NCI-H1048 (cell line): ENCODE measurements at regions not wholly inside any gene's neighbourhood (a gene's known extent, or its start where the extent isn't known, plus 50 kb on each side); places are given as distances from the start of the nearest gene placed in this dataset.

Experiments used
- DNase-seq: peaks from one replicate; lab custom pipeline; 2025; lab: John Stamatoyannopoulos, UW

DNA sequence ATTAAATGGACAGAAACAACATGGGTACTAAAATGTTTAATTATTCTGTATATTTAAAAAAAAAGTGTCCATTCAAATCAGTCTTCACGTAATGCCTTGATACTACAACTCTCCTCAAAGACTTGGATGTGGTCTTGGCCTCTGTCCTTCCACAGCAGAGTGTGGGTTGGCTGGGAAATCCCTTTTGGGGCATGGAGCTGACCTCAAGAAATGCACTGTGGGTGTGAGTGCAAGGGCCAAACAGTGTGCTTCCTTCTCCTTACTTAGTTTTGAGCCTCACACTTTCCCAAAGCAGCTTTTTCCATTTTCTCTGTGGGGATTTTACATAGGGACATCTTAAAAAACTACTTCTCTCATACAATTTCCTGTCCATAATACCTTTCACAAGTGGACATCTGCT, 607.4 kb downstream of the EFNB2 start:
- no peak for DNase-seq

DNA sequence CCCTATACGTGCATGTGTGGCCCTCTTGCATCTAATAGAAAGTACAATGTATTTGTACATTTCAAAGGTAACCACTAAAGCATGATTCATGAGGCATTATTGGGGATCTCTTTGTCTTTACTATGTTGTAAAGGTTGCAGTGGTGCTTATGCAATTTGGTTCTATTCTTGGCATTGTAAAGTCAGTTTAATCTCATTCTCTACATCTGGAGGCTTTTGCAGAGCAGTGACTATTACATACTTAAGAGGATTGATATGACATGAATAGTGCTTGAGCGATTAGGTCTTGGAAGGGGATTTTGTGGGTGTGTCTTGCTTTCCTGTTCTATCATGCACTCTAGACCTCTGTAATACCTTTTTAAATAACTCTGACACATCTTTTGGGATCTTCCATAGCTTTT, 610.0 kb downstream of the EFNB2 start:
- no peak for DNase-seq

DNA sequence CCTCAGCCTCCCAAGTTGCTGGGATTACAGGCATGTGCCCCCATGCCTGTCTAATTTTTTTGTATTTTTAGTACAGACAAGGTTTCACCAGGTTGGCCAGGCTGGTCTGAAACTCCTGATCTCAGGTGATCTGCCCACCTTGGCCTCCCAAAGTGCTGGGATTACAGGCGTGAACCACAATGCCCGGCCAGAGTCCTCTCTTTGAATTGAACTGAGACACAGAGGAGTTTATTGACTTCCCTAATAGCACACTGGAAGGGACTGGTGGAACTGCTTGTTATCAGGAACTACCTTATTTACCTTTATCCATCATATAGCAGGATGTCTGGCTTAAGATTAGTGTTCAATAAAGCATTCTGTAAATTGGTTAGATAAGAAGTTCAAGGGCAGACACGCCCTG, 613.8 kb downstream of the EFNB2 start:
- no peak for DNase-seq

DNA sequence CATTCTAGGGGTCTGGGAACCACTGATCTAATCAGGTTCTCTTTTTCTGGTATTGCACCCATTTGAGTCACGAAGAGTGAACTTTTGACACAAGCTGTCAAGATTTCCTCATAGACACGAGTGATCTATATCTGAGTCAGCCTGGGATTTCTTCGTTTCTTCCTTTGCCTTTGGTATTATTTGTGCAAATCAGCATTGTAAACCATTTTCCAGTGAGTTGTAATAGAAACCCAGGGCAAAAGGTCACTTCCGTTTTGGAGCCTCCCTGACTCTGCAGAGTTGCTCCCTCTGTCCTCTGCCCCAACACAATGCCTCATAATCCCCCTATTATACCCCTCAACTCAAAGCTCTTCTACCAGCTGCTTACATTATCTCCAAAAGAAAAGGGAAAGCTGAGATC, 615.1 kb downstream of the EFNB2 start:
- DNase-seq = no peak

DNA sequence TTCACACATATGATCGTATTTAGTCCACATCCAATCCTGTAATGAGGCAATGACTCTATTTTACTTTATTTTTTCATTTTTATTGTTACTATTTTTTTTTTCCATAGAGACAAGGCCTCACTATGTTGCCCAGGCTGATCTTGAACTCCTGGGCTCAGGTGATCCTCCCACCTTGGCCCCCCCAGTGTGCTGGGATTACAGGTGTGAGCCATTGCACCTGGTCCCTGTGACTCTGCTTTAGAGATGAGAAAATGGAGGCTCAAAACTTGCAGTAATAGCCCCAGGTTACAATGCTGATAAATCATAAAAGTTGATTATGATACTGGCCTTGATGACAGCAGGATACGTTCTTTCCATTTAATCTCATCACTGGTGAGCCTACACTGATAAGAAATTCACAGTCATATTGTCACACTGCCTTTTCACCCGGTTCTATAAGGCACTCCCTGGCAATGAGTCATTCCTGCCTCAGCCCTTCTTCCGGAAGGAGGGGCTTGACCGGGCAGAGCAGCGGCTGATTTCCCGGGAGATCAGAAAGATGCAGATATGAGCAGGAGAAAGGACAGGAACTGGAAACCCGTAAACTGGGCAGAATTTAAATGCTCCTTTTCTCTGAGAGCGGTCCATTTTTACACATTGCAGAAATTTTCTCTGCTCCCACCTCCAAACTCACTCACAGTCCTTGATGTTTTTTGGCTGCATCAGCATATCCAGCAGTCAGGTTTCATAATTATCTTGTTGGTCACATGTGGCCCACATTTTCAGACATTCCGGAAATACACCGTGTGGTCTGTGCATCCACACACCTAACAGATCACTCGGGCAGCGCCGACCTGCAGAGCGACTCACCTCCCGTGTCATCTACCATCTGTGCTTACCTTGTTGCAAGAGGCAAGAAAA, 616.4 kb downstream of the EFNB2 start:
- no peak for DNase-seq

DNA sequence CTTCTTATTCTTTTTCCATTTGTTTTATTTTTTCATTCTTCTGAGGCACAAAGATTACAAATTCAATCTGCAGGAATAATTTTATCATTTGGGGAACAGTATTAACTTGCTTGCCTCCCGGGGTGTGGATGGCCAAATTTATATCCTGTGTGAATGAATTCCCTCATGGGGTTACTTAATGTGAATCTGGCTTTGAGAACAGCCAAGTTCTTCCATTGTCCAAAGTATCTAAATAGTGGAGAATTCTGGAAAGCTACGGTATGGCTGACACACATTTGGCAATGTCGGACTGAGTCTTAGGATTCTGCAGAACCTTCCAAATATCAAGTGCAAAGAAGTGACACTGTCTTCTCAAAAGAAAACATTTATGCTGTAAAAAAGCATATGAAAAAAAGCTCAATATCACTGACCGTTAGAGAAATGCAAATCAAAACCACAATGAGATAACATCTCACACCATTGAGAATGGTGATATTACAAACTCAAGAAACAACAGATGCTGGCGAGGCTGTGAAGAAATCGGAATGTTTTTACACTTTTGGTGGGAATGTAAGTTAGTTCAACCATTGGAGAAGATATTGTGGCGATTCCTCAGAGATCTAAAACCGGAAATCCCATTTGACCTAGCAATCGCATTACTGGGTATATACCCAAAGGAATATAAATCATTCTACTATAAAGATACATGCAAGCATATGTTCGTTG, 620.2 kb downstream of the EFNB2 start:
- DNase-seq = no peak

DNA sequence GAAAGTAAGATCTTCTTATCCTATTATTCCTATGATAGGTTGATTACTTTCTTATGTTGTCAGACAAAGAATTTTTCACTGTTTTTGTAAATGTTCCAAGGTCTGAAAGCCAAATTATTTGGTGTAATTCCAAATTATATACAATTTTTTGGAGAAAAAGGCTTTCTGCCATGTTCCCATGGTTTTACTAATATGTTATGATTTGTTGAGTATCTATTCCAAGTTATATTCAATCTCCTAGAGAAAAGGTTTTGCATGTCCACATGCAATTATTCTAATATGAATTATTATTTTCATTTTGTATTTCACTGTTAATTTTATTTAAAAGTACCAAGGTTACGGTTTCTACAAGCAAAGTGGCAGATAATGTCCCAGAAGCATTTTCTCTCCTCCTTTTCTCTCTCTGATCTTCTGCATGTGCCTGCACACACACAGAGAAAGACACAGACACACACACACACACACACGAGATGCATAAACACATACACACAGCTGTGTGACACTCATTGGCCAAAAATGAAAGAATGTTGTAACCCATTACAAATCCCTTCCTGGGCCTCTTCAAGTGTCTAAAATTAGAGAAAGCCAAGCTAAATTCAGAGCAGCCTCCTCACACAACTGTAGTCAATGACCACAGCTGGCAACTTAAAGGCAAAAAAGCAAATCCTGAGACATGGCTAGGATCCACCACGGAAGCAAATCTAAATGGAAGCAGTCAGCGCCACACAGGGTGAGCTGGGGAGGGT, 621.0 kb downstream of the EFNB2 start:
- DNase-seq = no peak

DNA sequence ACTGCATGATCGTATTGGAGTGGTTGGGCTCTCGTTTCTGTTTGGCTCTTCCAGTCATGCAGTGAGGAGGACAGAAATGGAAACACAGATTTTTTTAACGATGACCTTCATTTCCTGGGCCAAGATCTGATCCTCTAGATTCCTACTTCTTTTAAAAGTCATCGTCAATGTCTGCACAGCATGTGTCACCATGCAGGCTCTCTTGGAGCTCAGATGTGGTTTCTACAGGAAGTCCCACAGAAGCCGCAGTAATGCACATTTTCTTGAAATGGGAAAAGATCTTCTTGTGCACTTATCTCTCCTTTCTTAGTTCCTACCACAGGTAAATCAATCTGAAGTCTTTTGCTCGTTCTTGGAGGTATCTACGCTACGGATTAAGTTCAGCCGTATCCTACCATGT, 626.9 kb downstream of the EFNB2 start:
- DNase-seq = no peak

DNA sequence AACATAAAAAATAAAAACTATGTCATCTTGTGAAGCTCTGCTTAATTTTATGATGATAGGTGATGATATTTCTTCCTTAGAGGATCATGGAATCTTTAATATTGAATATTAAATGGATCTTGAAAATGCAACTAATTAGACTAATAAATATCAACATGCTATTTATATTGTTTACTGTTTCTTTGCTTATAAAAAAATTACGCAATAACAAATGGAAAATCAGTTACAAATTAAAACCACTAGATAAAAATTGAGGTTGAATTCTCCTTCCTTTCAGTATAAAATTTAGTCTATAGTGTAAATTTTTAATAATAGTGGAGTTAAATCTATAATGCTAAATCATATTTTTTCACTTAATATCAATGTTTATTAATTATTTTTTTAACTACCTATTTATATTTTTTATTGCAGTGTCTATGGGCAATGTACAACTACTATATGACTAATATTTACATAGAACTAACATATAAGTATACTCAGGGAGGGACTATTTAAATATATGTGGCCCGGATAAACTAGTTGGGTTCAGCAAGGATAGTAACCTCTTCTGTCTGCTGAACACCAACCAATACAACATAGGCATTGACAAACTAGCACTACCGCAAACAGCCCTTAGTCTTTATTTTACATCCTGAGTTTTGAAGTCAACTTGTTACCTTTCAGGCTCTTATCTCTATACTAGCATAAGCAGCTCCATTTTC, 628.0 kb downstream of the EFNB2 start:
- no peak for DNase-seq

DNA sequence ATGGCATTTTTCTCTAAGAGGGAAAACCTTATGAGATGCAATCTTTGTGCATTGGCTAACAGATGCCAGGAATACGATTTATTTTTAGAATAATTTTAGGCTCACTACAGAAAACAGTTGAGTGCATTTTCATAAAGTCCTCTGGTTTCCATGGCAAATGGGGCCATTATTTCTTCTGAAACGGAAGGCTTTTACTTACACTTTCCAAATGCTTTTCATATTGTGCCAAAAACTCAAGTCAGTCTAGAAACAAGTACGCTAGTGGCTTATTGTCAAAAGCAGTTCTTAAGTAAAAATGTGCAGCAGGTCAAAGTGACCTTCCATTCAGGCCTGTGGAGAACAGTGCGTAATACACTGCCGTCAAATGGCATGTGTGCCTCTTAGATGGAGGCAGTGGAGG, 628.7 kb downstream of the EFNB2 start:
- DNase-seq = no peak

DNA sequence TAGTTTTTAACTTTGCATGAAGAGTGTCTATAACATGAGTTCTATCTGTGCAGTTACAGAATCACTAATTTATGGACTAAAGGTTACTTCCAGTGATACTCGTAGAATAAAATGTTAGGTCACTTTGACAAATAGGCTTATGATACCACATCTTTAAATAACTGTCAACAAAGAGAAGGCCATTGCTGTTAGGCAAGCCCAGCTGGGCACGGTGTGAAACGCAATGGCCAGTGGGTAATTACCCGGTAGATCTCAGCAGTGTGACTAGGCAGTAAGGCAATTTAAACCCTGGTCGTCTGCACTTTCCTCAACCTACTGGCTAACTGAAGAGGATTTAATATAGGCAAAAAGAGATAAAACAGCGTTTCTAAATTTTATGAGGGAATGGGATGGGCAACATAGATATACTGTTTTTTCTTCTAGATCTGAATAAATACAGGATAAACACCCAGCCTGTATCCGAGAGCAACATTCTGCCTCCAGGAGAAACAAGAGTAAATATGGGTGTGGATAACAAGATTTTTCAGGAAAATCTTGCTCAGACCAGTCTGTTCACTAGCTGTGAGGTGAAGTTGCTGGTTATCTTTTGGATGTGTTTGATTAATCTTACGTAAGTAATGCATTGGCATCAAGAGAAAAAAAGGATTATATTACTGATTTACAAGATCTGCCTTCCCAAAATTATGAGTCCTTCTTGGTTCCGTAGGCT, 631.3 kb downstream of the EFNB2 start:
- DNase-seq = no peak

DNA sequence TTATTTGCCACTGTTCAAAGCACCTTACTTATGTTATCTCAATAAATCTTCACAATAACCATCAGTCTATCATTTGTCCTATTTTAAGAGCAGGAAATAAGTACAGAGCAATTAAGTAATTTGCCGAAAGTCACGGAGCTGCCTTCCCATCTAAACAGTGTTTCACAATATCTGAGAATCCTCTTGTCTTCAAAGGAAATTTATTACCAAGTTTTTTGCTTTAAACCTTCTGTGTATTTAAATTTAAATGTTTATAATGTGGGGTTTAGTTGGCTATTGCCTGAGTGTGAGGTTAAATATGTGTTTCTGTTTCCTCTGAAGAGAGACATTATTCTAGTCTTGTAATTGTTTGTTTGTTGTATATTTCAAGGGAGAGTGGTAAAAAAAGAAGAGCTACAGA, 633.1 kb downstream of the EFNB2 start:
- DNase-seq = no peak

DNA sequence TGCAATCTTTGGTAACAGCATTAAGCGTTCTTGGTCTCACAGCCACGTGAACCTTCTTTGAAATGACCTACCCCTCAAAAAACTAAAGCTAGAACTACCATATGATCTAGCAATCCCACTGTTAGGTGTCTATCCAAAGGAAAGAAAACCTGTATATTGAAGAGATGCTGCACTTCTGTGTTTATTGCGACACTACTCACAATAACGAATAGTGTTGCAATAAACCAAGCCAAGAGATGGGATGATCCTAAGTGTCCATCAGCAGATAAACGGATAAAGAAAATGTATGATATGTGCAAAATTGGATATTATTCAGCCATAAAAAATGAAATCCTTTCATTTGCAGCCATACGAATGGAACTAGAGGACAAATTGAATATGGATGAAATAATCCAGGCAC, 637.9 kb downstream of the EFNB2 start:
- no peak for DNase-seq

DNA sequence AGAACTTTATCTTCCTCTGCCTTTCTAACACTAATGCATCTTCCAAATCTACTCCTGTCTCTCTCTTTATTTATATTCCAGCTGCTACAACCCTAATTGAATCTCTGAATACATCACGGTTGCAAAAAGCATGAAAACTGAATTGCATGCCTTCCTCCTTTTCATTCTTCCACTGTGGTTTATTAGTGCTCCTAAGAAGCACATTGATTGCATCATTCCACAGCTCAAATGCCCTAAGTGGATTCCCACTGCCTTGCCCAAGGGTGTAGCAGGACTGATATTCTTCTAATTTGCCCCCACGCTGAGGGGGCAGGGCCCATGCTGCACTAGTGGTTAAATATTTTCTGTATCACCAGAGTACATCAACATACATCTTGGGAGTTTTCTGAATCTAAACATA, 640.8 kb downstream of the EFNB2 start:
- no peak for DNase-seq

DNA sequence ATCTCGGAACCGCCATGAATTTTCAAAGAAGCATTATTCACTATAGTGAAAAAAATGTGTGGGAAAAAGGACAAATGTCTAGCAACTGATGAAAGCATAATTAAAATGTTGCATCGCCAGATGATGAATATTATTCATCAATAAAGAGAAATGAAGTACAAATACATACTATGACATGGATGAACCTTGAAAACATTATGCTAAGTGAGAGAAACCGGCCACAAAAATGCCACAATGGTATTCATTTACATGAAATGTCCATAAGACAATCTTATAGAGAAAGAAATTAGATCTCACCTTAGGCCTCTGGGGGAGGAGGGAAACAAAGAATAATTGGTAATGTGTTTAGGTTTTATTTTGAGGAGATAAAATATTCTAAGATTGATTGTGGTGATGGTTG, 645.0 kb downstream of the EFNB2 start:
- no peak for DNase-seq

DNA sequence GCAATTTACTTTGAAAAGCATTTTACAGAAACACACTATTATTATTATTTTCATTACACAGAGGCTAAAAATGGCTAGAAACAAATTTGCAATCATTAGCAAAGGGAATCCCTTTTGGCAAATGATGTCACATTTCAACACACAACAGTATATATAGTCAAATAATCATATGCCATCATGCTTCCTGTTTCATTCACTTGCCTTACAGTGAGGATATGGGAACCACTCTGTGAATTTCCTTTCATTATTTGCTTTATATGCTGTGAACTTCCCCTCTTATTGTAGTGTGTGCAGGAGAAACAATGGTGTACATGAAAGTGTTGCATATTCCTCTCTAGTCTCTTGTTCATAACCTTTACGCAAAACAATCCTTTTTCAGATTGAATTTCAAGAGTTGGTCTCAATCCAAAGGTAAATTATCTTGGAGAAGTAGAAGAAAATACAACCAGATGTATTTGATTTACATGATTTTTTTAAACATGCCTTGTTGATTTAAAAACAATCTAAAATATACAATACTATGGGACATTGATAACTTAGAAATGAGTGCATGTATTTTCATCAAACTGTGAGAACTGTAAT, 657.3 kb downstream of the EFNB2 start:
- no peak for DNase-seq

DNA sequence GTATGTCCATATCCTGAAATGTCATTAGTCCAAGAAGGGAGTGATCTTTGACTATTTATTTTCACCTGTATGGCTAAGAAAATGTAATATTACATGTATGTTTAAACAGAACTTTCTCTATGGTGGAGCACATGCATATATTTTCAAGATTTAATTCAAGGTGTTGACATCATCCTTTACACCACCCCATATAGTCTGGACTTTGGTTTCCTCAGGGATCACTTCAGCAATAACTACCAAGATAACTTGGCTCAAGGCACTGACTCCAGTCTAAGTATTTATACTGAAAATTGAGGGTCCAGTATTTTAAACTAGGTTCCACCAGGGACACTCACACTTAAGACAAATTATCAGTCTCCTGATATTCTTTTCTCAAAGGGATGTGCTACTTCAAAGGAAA, 660.6 kb downstream of the EFNB2 start:
- DNase-seq = no peak

DNA sequence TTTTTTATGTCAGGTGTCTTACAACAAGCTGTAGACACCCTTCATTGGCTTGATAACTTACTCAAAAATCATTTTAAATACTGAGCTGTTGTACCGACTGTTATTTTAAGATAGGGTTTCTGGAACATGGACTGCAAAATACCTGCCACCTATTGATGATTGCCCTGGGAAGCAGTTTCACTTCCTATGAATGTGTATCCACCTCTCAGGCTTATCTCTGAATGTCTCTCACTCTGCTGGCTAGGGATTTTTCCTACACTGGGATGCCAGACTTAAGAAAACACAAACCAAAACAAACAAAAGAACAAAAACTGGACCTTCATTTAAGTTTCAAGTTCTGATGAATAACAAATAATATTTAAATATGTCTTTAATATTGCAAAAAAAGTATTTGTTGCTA, 663.7 kb downstream of the EFNB2 start:
- DNase-seq = no peak

DNA sequence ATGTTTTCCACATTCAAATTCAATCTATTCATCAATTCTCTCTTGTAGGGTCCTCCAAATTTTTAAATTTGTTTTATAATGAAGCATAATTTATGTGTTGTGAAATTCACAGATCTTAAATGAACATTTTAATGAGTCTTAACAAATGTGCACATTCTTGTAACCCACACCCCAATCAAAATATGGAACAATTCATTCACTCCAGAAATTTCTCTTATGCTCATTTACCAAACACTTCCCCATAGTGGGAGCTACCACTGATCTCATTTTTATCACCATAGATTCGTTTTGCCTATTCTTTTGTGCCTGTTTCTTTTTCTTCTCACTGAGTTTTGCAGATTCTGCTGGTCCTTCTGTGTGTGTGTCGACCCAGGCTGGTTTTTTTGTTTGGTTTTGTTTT, 664.1 kb downstream of the EFNB2 start:
- DNase-seq = no peak

DNA sequence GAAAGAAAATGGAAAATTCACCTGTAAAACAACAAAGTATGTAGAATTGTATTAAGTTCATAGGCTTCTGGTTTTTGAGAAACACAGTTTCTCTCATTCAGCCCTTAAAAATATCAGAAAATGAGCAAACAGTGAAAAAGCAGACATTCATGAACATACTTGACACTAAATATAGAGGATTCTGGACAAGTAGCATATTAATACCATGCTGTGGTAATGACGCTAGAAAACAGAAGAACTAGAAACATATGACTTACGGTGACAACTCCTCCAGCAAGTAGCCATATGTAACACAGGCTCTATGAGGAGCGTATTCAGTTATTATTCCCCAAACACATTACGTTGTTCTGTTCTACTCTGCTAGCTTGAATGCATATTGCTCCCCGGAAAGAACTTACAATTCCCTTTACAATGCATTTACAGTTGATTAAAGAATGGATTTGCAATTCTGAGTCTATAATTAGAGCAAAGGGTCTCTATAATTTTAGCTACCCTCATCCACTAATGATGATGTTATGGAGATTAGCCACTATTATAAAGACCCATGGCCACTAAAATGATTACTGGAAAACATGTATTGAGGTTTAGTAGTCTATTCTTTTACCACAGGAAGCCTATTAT, 672.1 kb downstream of the EFNB2 start:
- no peak for DNase-seq

DNA sequence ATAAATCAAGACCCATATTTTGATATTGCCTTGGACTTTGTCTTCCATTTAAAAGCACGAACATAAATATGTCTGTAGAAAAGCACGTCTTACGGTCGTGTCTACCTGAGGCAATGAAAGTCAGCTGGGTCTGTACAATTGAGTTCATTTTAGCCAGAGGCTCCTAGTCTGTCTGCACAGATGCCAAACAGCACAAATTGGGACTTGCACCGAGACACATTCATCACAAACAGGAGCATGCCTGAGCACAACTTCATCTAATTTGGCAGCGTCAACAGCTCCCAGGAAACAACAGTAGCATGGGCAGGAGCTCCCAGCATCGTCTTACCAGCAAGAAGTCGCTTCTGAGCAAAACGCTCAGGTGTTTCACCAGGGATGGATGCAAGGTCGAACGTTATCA, 687.0 kb downstream of the EFNB2 start:
- no peak for DNase-seq
